ENCODE measurements at regions not wholly inside any gene's neighbourhood (a gene's known extent, or its start where the extent isn't known, plus 50 kb on each side); places are given as distances from the start of the nearest gene placed in this dataset.

DNA sequence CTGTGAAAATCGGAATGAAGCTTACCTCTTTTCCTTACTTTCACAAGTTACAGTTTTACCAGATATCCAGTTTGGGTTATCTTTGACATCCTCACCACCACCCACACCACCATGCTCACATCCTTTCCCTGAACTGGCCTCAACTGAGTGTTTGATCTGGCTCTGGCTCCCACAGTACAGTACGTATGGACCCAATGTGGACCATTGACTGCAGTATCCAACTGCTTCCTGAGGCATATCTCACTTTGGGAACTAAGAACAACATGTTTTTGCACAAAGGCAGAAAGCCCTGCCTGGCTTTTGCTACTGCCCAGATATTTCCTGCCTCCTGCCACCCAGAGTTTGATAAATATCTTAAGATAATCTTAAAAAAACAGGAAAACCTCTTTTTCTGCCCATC lies 1232.0 kb upstream of the CDH18 start:
- no peaks in the 10 kb centered on the region for H4K20me1 ChIP-seq (ENCODE audit: insufficient read depth, low read length)
- H3K9me2 ChIP-seq (replicated peaks; ENCODE audit: insufficient read depth, low read length), result no peaks in the 10 kb centered on the region
- H3K4me3 ChIP-seq (ENCODE audit: low read length), result no peak overlapping the region
- H3K27ac ChIP-seq (ENCODE audit: low read length), result no peak overlapping the region
- no peaks in the 10 kb centered on the region for H3K79me2 ChIP-seq (ENCODE audit: low read length)
- H3K4me1 ChIP-seq (ENCODE audit: low read length), result no peaks in the 10 kb centered on the region
- no peaks in the 10 kb centered on the region for H3F3A ChIP-seq (ENCODE audit: insufficient read depth, low read length)
- no peak overlapping the region for H3K4me2 ChIP-seq (ENCODE audit: low read depth, low read length)
- no peaks in the 10 kb centered on the region for H3K27me3 ChIP-seq (replicated peaks; ENCODE audit: insufficient read depth, low read length)
- no peak overlapping the region for H3K9ac ChIP-seq (ENCODE audit: low read length)
- H3K9me3 ChIP-seq (replicated peaks; ENCODE audit: insufficient read depth, low read length), result no peaks in the 10 kb centered on the region
- H3K36me3 ChIP-seq (replicated peaks; ENCODE audit: insufficient read depth, low read length), result no peaks in the 10 kb centered on the region
- DNase-seq, result no peak
- no peak overlapping the region for H2AFZ ChIP-seq (ENCODE audit: low read length)
- TF ChIP-seq EZH2 (optimal IDR thresholded peaks at IDR 0.05; ENCODE audit: low read depth, low read length), result no peak
- TF ChIP-seq EZH2phosphoT487 (IDR thresholded peaks at IDR 0.05; ENCODE audit: low read length), result no peak

GRCh38 chr5:21219251-21219650 lies 1231.3 kb upstream of the CDH18 start:
- H2AFZ ChIP-seq (ENCODE audit: low read length), result no peak overlapping the region
- H3K4me1 ChIP-seq (ENCODE audit: low read length), result no peaks in the 10 kb centered on the region
- H3K9ac ChIP-seq (ENCODE audit: low read length), result no peak overlapping the region
- no peaks in the 10 kb centered on the region for H3K27me3 ChIP-seq (replicated peaks; ENCODE audit: insufficient read depth, low read length)
- H4K20me1 ChIP-seq (ENCODE audit: insufficient read depth, low read length), result no peaks in the 10 kb centered on the region
- H3K9me3 ChIP-seq (replicated peaks; ENCODE audit: insufficient read depth, low read length), result no peaks in the 10 kb centered on the region
- DNase-seq, result no peak
- H3K27ac ChIP-seq (ENCODE audit: low read length), result no peak overlapping the region
- no peak overlapping the region for H3K4me2 ChIP-seq (ENCODE audit: low read depth, low read length)
- no peaks in the 10 kb centered on the region for H3K36me3 ChIP-seq (replicated peaks; ENCODE audit: insufficient read depth, low read length)
- H3K79me2 ChIP-seq (ENCODE audit: low read length), result no peaks in the 10 kb centered on the region
- no peaks in the 10 kb centered on the region for H3F3A ChIP-seq (ENCODE audit: insufficient read depth, low read length)
- no peak for TF ChIP-seq EZH2 (optimal IDR thresholded peaks at IDR 0.05; ENCODE audit: low read depth, low read length)
- TF ChIP-seq CTCF (IDR thresholded peaks at IDR 0.05; ENCODE audit: low read length), result no peak
- no peak for TF ChIP-seq EZH2phosphoT487 (IDR thresholded peaks at IDR 0.05; ENCODE audit: low read length)
- no peaks in the 10 kb centered on the region for H3K9me2 ChIP-seq (replicated peaks; ENCODE audit: insufficient read depth, low read length)
- no peak overlapping the region for H3K4me3 ChIP-seq (ENCODE audit: low read length)

DNA sequence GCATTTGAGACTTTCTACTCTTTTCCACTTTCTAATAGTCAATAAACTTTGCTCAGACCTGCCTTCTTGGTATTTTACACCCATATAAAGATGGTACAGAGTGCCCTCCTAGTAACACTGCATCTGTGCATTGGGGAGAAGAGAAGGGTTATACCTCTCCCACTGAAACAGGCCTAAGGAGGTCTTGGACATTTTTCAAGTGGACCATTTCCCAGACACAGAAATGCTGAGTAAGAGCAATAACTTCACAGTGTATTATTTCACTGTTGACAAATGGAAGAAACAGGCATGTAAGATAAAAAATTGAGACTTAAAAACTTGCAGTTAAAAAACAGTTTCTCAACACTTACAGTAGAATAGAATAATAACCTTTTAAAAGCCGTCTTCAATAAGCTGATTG lies 1224.0 kb upstream of the CDH18 start:
- no peak overlapping the region for H3K4me3 ChIP-seq (ENCODE audit: low read length)
- H3K9me3 ChIP-seq (replicated peaks; ENCODE audit: insufficient read depth, low read length), result no peaks in the 10 kb centered on the region
- DNase-seq, result no peak
- no peaks in the 10 kb centered on the region for H3K27me3 ChIP-seq (replicated peaks; ENCODE audit: insufficient read depth, low read length)
- no peak overlapping the region for H3K4me2 ChIP-seq (ENCODE audit: low read depth, low read length)
- no peaks in the 10 kb centered on the region for H3K9me2 ChIP-seq (replicated peaks; ENCODE audit: insufficient read depth, low read length)
- no peak overlapping the region for H2AFZ ChIP-seq (ENCODE audit: low read length)
- no peaks in the 10 kb centered on the region for H3K79me2 ChIP-seq (ENCODE audit: low read length)
- no peak overlapping the region for H3K9ac ChIP-seq (ENCODE audit: low read length)
- H3K4me1 ChIP-seq (ENCODE audit: low read length), result no peaks in the 10 kb centered on the region
- H3K36me3 ChIP-seq (replicated peaks; ENCODE audit: insufficient read depth, low read length), result no peaks in the 10 kb centered on the region
- H3K27ac ChIP-seq (ENCODE audit: low read length), result no peak overlapping the region
- no peak for TF ChIP-seq EZH2 (optimal IDR thresholded peaks at IDR 0.05; ENCODE audit: low read depth, low read length)
- TF ChIP-seq EZH2phosphoT487 (IDR thresholded peaks at IDR 0.05; ENCODE audit: low read length), result no peak
- no peak for TF ChIP-seq CTCF (IDR thresholded peaks at IDR 0.05; ENCODE audit: low read length)
- H4K20me1 ChIP-seq (ENCODE audit: insufficient read depth, low read length), result no peaks in the 10 kb centered on the region
- no peaks in the 10 kb centered on the region for H3F3A ChIP-seq (ENCODE audit: insufficient read depth, low read length)

DNA sequence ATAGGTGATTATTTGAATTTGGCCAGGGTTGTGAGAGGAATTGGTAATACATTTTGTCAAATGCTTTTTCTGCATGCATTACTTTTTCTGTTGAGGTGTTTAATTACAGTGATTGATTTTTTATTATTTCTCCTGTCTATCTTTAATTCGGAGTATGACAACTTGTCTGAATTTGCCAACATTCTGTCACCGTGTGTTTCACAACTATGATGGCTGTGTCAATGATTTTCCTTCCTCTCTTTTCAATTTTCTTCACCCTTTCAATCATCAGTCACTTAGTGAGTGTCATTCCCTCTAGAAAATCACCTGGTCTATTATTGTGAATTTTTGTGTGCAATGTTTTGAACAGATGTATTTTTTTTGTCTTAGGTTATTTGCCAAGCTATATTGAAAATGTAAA lies 1221.4 kb upstream of the CDH18 start:
- H3K36me3 ChIP-seq (replicated peaks; ENCODE audit: insufficient read depth, low read length), result no peaks in the 10 kb centered on the region
- H3K4me1 ChIP-seq (ENCODE audit: low read length), result no peaks in the 10 kb centered on the region
- H3K79me2 ChIP-seq (ENCODE audit: low read length), result no peaks in the 10 kb centered on the region
- no peaks in the 10 kb centered on the region for H3K27me3 ChIP-seq (replicated peaks; ENCODE audit: insufficient read depth, low read length)
- H4K20me1 ChIP-seq (ENCODE audit: insufficient read depth, low read length), result no peaks in the 10 kb centered on the region
- no peak for TF ChIP-seq EZH2 (optimal IDR thresholded peaks at IDR 0.05; ENCODE audit: low read depth, low read length)
- TF ChIP-seq EZH2phosphoT487 (IDR thresholded peaks at IDR 0.05; ENCODE audit: low read length), result no peak
- no peak for TF ChIP-seq CTCF (IDR thresholded peaks at IDR 0.05; ENCODE audit: low read length)
- no peak overlapping the region for H3K4me3 ChIP-seq (ENCODE audit: low read length)
- no peaks in the 10 kb centered on the region for H3F3A ChIP-seq (ENCODE audit: insufficient read depth, low read length)
- no peaks in the 10 kb centered on the region for H3K9me2 ChIP-seq (replicated peaks; ENCODE audit: insufficient read depth, low read length)
- DNase-seq, result no peak
- no peaks in the 10 kb centered on the region for H3K9me3 ChIP-seq (replicated peaks; ENCODE audit: insufficient read depth, low read length)
- no peak overlapping the region for H3K27ac ChIP-seq (ENCODE audit: low read length)
- no peak overlapping the region for H2AFZ ChIP-seq (ENCODE audit: low read length)
- no peak overlapping the region for H3K4me2 ChIP-seq (ENCODE audit: low read depth, low read length)
- H3K9ac ChIP-seq (ENCODE audit: low read length), result no peak overlapping the region

Measured in MM.1S (cell line).